Activated naive CD4-positive, alpha-beta T cell treated with anti-CD3 and anti-CD28 coated beads, Interleukin-2, amount 50 U/mL, for 72 hours (primary cell): ENCODE measurements at regions not wholly inside any gene's neighbourhood (a gene's known extent, or its start where the extent isn't known, plus 50 kb on each side); places are given as distances from the start of the nearest gene placed in this dataset.

Experiments
- ATAC-seq, 2 donors: fragments of 150-1000 bp; cut with Tn5 transposase; 2 replicates each; pipeline ENCODE4 v1.10.0; 2021; ENCODE audit warnings: mild to moderate bottlenecking in 2 of 2, moderate library complexity in 2 of 2
- DNase-seq, 2 donors: peaks; one replicate each; pipeline ENCODE4 v3.0.0; 2021 to 2022; ENCODE audit warnings: low spot score in 2 of 2
- H3K27ac Mint-ChIP-seq, 2 donors: one replicate each; pipeline ENCODE4 v1.8.0; 2022; ENCODE audit warnings: mild to moderate bottlenecking in 2 of 2, mixed read lengths in 2 of 2
- H3K36me3 Mint-ChIP-seq, 2 donors: one replicate each; pipeline ENCODE4 v1.8.0; 2022; ENCODE audit warnings: mixed read lengths in 2 of 2
- H3K9me3 Mint-ChIP-seq, 2 donors: one replicate each; pipeline ENCODE4 v1.8.0; 2022; ENCODE audit warnings: mixed read lengths in 2 of 2

DNA sequence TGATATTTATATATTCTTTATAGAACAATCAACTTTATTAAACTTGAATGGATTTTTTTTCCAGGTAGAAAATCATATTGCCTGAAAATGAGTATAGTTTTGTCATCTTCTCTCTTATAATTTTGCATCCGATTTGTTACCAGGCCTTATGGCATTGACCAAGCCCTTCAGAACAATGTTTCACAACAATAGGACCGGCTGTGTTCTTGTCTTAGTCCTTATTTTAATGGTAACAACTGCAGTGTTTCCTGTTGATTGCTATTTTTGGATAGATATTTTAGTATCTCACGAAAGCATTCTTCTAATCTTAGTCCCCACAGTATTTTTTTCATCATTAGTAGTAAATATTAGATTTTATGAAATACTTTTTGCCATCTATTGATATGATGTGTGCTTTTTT, 88.1 kb upstream of the ANKRD34C start:
- no peak for DNase-seq
- ATAC-seq = no peak
- Mint-ChIP-seq H3K9me3 (no peaks in the 10 kb centered on the region), H3K36me3 (no peaks in the 10 kb centered on the region), H3K27ac (no peak overlapping the region)

DNA sequence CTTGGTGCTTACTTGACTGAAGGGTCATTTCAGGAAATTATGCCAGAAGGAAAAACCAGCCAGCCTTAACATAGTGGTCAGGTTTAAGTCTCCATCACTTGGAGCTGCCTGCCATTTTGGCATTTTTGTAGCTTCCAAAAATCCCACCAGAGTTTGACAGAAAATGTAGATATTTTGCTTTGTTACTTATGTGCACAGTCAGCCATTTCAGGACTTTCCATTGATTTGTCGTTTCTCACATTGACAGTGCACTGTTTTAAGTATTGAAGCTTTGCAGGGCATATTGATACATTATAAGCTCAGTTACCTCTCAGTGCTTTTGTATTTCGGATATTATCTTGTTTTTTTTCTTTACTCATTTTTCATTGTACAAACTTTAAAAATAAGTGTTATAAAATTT, 89.0 kb upstream of the ANKRD34C start:
- DNase-seq = no peak
- no peaks in the 10 kb centered on the region for H3K36me3 Mint-ChIP-seq
- no peak overlapping the region for H3K27ac Mint-ChIP-seq
- no peak for ATAC-seq
- H3K9me3 Mint-ChIP-seq = no peaks in the 10 kb centered on the region

DNA sequence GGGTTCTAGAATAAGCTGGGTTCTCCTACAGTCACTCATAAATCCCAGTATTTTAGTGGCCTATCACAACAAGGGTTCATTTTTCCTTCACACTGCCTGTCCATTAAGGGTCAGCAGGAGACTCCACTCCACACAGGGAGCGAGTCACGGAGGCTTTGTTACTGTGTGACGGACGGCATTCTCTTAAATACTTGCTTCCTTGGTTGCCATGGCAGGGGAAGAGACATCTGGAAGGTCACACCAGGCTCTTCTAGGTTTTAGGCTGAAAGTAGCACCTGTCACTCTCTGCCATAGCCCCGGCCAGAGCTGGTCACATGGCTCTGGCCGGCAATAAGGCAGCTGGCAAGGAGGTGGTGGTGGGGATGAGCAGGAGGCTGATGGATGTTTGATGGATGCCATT, 89.4 kb upstream of the ANKRD34C start:
- DNase-seq = no peak
- ATAC-seq = no peak
- H3K27ac Mint-ChIP-seq = no peak overlapping the region
- H3K9me3 Mint-ChIP-seq = no peaks in the 10 kb centered on the region
- no peaks in the 10 kb centered on the region for H3K36me3 Mint-ChIP-seq

DNA sequence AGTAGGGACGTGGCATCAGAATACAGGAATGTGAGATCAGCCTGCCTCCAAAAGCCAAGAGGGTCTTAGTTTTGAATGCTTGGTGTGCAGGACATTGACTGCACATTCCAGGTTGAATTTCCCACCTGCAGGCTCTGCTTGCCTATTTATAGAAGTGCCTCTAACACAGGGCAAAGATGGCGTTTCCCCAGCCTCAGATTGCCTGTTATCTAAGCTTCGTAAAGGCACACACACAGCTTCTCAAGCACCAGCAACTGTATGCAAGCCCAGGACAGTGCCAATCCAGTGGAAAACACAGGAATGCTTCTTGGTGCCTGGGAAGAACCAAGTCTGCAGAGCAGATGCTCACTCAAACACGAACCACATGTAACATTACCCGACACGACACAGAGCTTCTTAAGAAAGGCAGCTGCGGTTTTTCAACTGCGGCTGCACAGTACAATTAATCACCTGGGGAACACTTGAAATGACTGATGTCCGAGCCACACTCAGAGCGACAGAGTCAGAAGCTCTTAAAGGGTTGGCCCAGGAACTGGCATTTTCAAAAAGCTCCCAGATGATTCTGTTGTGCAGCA, 90.0 kb upstream of the ANKRD34C start:
- no peaks in the 10 kb centered on the region for H3K9me3 Mint-ChIP-seq
- no peaks in the 10 kb centered on the region for H3K36me3 Mint-ChIP-seq
- no peak overlapping the region for H3K27ac Mint-ChIP-seq
- DNase-seq = no peak
- ATAC-seq = no peak

DNA sequence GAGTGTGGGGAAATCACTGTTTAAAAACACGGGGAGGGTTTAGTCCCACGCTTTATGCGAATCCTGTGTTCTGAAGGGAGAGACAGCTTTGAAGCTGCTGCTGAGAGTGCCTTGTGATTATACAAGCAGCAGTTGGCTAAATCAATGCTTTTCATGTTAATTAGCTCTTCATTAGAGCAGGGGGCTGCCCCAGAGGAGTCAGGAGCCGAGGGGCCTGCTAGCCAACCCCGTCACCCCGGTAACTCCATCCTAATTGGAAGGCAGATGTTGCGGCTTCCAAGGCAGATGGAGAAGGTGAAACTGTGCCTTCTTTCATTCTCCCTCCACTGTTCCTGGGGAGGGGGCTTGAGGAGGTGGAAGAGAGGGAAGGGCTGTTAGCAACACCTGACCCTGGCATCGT, 92.4 kb upstream of the ANKRD34C start:
- ATAC-seq (no peak), DNase-seq (no peak)
- Mint-ChIP-seq H3K27ac (no peak overlapping the region), H3K9me3 (no peaks in the 10 kb centered on the region), H3K36me3 (no peaks in the 10 kb centered on the region)

DNA sequence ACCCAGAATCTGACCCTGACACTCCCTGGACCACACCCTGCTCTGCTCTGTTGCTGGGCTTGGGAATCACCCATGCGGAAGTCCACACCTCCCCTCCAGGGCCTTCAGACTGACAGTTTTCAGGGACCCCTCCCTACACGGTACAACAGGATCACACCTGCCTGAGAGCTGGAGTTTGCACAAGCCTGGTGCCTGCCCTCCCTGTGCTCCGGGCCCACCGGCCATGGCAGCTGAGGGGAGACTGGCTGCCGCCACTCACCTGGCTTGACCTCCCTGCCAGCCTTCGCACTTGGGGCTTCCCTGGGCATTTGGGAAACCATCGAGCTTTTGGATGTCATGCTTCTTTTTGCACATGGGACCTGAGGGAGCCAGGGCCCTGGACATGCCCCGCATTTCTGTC, 95.9 kb upstream of the ANKRD34C start:
- DNase-seq = no peak
- ATAC-seq = no peak
- no peaks in the 10 kb centered on the region for H3K9me3 Mint-ChIP-seq
- no peak overlapping the region for H3K27ac Mint-ChIP-seq
- H3K36me3 Mint-ChIP-seq = no peaks in the 10 kb centered on the region

DNA sequence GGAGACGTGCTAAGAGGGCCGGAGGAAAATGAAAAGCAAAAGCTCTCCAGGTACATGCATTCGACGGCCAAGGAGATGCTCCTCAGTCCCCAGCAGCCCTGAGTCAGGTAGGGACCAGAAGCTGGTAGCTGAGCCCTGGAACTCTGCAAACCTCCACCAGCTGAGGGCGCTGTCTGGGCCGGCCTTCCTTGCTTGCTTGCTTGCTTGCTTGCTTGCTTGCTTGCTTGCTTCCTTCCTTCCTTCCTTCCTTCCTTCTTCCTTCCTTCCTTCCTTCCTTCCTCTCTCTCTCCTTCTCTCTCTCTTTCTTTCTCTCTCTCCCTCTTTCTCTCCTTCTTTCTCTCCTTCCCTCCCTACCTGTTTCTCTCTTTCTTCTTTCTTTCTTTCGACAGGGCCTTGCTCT, 94.6 kb upstream of the RASGRF1 start:
- ATAC-seq = no peak
- peak in 1 of 2 donors; percentile 48 for DNase-seq
- no peaks in the 10 kb centered on the region for H3K9me3 Mint-ChIP-seq
- H3K27ac Mint-ChIP-seq = no peak overlapping the region
- H3K36me3 Mint-ChIP-seq = no peaks in the 10 kb centered on the region

DNA sequence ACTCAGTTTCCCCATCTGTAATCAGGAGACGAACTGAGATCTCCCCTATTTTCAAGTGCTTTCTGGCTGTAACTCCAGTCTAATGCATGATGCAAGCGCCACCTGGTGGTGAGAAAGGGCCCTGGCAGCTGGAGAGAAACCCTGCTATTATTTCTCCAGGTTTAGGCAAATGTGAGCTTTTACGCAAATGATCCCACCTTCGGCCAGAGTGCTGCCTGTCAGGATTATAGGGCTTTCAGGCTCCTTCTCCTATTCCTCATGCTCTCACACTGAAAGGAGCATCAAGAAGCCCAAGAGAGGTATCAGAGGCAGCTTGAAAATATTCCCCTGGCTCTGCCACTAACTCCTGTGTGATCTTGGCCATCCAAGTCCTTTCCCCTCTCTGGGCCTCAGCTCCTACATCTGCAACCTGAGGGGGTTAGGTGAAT, 93.9 kb upstream of the RASGRF1 start:
- H3K9me3 Mint-ChIP-seq = no peaks in the 10 kb centered on the region
- peak in 1 of 2 donors; percentile 53 for ATAC-seq
- H3K36me3 Mint-ChIP-seq = no peaks in the 10 kb centered on the region
- peak in 1 of 2 donors; percentile 71 for DNase-seq
- no peak overlapping the region for H3K27ac Mint-ChIP-seq

DNA sequence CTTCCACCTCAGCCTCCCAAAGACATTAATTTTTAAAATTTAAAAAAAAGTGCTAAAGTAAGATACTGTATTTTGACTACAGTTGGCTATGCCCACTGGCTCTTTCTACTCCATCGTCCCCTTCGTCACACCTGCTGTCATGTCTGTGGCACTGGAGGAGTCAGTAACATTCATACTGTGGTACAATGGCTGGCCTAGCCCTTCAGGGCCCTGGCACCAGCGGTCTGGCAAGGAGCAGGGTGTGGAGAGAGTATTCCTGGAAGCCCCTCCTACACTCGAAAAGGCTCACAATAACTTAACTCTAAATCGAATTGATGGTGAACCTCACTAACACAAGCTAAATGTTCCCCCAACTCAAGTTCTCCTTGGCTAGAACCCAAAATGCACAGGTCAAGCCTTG, 89.7 kb upstream of the RASGRF1 start:
- H3K36me3 Mint-ChIP-seq = no peaks in the 10 kb centered on the region
- ATAC-seq (no peak), DNase-seq (no peak)
- no peak overlapping the region for H3K27ac Mint-ChIP-seq
- H3K9me3 Mint-ChIP-seq = no peaks in the 10 kb centered on the region

DNA sequence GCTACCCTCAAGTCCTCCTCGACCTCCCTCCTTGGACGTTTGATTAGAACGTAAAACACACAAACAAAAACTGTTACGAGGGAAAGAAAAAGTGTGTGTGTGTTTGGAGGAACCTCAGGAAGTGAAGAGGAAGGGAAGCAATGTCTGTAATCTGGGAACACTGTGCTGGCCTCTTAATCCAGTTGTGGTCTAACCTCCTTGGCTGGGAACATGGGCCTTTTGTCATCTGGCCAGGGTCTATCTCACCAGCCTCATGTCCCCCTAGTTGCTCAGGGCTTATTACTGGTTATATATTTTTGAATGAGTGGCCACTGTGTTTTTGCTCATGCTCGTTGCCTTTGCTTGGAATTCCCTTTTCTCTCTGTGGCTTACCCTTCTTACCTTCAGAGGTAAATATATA, 89.0 kb upstream of the RASGRF1 start:
- H3K27ac Mint-ChIP-seq = no peak overlapping the region
- no peaks in the 10 kb centered on the region for H3K9me3 Mint-ChIP-seq
- DNase-seq = no peak
- ATAC-seq = no peak
- no peaks in the 10 kb centered on the region for H3K36me3 Mint-ChIP-seq

DNA sequence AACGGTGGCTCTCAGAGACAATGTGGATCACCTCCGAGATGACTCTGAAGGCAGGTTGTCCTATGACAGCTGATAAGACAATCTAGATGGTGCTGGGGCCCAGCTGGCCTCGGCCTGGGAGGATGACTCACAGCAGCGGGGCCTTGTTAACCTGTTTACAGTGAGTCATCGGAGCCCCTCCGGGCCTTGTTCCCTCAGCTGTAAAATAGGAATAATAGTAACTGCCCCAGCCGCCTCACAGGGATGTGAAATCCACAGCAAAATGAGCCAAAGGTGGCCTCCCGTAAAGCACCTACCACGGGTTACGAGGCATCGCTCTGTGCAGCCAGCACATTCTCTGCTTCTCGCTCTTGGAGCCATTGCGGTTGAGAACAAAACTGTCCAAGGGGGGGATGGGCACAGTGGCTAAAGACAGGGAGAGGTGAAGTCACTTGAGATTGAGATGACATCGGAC, 88.6 kb upstream of the RASGRF1 start:
- Mint-ChIP-seq H3K9me3 (no peaks in the 10 kb centered on the region), H3K36me3 (no peaks in the 10 kb centered on the region), H3K27ac (no peak overlapping the region)
- ATAC-seq = no peak
- no peak for DNase-seq

DNA sequence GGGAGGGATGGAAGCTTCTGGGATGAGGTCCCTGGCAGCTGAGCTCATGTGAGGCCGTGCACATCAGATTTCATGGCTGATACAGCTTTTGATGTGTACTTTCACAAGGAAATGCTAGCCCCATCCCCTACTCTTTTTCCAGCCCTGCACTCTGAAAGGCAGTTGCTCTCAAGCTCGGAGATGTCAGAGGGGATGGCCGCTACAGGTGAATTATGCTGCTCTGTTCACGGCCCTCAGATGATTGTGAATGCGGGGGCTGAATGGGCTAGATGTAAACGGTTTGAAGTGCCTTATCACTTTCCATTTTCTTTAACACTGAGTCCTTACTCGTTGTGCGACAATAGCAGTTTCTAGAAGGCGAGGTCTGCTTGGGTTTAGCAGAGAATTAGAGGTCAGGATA, 88.0 kb upstream of the RASGRF1 start:
- no peak for ATAC-seq
- no peak for DNase-seq
- H3K36me3 Mint-ChIP-seq = no peaks in the 10 kb centered on the region
- no peak overlapping the region for H3K27ac Mint-ChIP-seq
- H3K9me3 Mint-ChIP-seq = no peaks in the 10 kb centered on the region

DNA sequence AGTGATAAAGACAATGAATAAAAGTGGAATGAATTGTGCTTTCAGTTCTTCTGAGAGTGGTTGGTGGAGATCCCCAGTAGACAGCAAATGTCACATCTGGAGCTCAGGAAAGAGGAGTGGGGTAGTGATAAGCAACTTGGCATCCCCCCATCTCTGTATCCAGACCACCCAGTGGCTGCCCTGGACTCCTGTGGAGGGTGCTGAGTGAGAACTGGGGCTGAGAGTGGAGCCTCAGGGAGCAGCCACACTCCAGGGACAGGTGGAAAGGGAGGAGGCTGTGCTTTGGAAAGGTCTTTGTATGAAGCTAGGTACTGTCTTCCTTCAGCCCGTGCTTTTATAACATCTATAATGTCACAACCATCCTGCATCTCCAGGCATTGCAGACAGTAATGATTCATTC, 85.6 kb upstream of the RASGRF1 start:
- no peak for DNase-seq
- H3K27ac Mint-ChIP-seq = no peak overlapping the region
- H3K36me3 Mint-ChIP-seq = no peaks in the 10 kb centered on the region
- H3K9me3 Mint-ChIP-seq = no peaks in the 10 kb centered on the region
- no peak for ATAC-seq

DNA sequence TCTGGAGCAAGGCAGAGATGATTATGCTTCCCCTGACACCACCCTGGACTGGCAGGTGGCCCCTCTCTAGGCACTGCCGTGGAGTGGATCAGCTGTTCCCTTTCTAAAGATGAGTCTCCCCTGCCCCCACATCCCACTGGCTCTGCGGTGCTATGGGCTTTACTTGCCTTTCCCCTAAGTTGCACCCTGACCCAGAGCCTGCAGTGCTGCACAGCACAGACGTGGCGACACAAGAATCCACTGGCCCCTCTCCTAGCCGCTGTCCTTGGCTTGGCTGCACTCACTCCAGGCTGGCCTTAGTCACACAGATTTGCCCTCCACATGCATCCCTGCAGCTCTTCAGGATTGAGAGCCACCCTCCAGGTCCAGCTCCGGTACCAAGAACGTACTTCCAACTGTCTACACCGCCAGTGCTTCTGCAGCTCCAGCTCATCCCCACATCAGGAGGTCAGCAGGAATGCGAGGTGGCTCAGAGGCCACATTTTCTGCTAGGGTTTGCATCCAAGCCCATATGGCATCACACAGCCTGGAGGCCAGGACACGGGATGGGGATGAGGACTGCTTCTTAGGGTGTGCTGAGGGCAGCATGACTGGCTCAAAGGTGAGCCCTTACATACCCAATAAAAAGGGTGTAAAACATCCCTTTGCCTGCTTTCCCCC, 82.4 kb upstream of the RASGRF1 start:
- no peak for DNase-seq
- no peaks in the 10 kb centered on the region for H3K36me3 Mint-ChIP-seq
- no peaks in the 10 kb centered on the region for H3K9me3 Mint-ChIP-seq
- peak overlapping the region in 1 of 2 donors; percentile 7 for H3K27ac Mint-ChIP-seq
- no peak for ATAC-seq

DNA sequence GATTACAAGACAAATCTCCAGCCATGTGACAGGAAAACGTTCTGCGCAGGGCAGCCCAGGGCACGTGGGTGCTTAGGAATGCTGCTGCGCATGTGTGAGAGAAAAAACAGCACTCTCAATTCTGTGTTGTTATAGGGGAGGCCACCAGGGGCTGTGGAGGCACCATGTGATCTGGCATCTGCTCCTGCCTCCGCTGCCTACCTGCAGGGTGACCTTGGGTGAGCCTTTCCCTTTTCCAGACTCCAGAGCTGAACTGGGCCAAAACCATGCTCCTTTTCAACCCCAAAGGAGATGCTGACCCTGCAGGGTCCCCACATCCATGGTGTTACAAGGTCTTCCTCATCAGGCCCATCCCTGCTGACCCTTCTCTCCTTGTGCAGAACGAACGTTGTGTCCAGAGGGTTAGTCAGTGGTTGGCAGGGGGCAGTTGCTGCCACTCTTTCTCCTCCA, 81.5 kb upstream of the RASGRF1 start:
- H3K27ac Mint-ChIP-seq = no peak overlapping the region
- no peaks in the 10 kb centered on the region for H3K36me3 Mint-ChIP-seq
- DNase-seq = no peak
- no peak for ATAC-seq
- H3K9me3 Mint-ChIP-seq = no peaks in the 10 kb centered on the region

DNA sequence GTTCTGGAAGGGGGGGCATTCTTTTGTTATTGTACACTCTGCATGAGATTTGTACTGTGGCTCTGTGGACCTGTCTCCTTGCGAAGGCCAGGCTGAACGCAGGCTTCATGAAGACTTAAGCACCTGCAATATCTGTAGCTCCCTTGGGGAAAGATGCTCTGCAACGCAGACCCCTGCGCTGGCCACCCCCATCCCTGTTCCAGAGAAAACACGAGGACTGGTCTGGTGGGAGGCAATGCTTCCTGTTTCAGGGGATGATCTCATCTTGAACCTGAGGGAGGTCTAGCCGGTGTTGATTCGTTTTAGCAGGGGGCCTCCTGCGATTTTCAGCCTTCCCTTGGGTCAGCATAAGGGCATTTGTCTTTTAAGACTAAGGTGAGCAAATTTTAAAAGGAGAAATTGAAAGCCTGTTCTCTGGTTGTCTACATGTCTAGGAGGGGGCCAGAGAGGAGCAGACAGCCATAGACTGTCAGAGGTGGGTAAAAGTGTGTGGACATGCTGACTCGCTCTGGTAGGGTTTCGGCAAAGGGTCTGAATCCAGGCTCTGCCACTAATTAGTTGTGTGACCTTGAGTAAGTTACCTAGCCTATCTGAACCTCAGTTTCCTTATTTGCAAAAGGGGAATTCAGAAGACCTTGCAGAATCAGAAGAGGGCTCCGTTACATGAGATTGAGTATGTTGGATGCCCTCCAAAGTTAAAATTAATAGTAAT, 80.9 kb upstream of the RASGRF1 start:
- Mint-ChIP-seq H3K9me3 (no peaks in the 10 kb centered on the region), H3K27ac (no peak overlapping the region), H3K36me3 (no peaks in the 10 kb centered on the region)
- DNase-seq (no peak), ATAC-seq (no peak)

DNA sequence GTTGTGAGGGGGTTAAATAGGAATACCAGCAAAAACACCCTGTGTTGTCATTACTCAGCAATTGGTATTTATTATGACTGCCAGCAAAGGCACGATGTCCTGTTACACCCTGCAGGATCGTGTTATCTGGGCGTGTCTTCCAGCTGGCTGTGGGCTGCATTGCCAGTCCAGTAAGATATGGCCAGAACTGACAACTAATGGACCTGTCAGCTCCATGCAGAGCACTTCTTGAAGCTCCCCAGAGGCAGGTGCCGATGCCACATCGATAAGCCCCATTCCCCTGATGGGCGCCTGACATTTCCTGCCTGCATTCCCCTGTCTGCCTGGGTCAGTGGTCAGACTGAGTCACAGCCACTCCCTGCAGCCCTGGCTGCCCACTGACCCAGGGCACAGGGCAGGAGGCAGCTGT, 79.7 kb upstream of the RASGRF1 start:
- H3K27ac Mint-ChIP-seq = no peak overlapping the region
- ATAC-seq (no peak), DNase-seq (no peak)
- no peaks in the 10 kb centered on the region for H3K36me3 Mint-ChIP-seq
- no peaks in the 10 kb centered on the region for H3K9me3 Mint-ChIP-seq
